ENCODE measurements at regions not wholly inside any gene's neighbourhood (a gene's known extent, or its start where the extent isn't known, plus 50 kb on each side); places are given as distances from the start of the nearest gene placed in this dataset.

DNA sequence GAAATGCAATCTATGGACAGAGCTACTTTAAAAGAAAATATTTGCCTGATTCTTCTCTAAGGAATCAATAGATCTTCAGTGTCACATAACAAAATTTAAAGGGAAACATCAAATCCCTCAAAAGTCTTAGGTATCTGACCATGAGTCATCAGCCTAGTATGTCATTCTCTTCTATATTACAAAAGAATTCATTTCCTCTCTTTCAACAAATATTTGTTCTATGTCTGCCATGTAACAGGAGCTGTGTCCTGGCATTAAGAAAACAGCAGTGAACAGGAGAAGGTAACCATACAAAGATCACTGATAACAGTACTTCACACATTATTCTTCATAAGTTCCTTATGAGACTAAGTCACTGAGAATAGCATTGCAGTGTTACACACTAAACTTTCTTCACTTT lies 243.6 kb upstream of the DKK2 start:
- TF ChIP-seq, protein P1, sequence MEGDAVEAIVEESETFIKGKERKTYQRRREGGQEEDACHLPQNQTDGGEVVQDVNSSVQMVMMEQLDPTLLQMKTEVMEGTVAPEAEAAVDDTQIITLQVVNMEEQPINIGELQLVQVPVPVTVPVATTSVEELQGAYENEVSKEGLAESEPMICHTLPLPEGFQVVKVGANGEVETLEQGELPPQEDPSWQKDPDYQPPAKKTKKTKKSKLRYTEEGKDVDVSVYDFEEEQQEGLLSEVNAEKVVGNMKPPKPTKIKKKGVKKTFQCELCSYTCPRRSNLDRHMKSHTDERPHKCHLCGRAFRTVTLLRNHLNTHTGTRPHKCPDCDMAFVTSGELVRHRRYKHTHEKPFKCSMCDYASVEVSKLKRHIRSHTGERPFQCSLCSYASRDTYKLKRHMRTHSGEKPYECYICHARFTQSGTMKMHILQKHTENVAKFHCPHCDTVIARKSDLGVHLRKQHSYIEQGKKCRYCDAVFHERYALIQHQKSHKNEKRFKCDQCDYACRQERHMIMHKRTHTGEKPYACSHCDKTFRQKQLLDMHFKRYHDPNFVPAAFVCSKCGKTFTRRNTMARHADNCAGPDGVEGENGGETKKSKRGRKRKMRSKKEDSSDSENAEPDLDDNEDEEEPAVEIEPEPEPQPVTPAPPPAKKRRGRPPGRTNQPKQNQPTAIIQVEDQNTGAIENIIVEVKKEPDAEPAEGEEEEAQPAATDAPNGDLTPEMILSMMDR (conservative IDR thresholded peaks at IDR 0.05; ENCODE audit: low read length) = no peak
- no peak for TF ChIP-seq EZH2phosphoT487 (IDR thresholded peaks at IDR 0.05; ENCODE audit: borderline replicate concordance)

Measured in Loucy (cell line).